Amygdala (tissue), 56 donors: ENCODE measurements at regions not wholly inside any gene's neighbourhood (a gene's known extent, or its start where the extent isn't known, plus 50 kb on each side); places are given as distances from the start of the nearest gene placed in this dataset.
"Not testable (repeated sequence)": the region's sequence is repeated elsewhere in the genome, so short reads cannot be mapped to it uniquely, and the experiment has no call there.

ENCODE experiments used
- DNase-seq, 56 donors: peaks; one replicate each; lab custom pipeline; 2025; lab: John Stamatoyannopoulos, UW

DNA sequence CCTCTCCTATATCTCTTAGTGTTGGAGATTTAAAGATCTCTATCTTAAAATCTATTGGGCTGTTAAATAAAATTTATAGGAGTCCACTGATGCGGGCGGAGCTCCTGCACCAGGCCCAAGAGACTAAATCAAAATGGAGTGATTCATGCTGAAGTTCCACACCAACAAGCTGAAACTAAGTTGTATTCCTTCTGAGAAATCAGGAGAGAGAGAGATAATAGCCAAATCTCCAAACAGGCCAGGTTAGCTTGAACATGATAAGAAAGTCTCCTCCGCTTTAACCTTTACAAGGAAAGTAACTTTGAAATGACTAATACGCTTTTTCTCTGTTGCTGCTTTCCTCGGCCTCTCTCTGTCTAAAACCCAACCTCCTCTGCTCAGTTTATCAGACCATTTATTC lies 241.9 kb upstream of the NBEA start:
- DNase-seq = no peak

DNA sequence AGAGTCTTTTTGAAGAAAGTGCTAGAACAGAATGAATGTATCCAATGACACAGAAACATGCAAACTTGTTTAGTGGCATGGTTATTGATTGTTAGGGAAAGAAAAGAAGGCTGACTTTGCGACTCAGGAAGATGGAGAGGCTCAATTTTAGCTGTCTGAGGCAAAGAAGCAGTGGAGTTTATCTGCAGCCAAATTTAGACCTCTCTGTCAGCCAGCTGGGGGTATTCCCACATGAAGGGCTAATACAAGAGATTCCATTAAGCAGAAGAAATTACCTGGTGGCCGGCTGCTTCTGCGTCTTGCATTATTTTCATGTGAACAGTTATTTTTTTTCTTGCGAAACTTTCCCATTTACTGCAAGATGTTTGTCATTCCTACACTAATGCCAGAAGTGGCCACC lies 240.2 kb upstream of the NBEA start:
- no peak for DNase-seq

DNA sequence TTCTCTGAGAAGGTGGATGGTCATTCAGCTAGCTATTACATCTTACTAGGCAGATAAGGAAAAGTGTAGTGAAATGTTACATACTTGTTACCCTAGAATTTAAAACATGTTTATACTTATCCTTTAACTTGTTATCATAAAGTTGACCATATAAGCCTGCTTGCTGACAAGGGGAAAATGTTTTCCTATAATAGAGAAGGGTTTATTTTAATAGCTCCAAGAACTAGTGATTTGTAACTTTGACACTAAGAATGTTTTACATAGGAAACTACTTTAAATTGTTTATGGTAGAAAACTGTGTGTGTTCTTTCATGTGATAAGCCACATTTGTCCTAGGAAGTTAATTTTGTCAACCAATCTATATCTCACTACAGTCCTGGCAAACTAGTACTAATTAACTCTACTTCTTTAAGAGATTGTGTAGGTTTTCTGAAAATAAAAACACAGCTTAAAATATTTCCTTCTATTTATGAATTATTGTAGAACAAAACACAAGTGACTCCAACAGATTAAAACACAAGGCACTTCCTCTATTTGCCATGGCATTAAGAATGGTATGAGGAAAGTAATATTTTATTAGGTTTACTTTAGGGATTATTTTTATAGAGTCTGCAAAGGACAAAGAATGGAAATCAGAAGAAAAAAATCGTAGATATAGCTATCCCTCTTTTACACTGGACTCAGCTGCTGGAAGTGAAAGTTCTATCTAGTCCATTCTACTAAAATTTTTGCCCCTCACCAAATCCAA lies 233.3 kb upstream of the NBEA start:
- DNase-seq = no peak

DNA sequence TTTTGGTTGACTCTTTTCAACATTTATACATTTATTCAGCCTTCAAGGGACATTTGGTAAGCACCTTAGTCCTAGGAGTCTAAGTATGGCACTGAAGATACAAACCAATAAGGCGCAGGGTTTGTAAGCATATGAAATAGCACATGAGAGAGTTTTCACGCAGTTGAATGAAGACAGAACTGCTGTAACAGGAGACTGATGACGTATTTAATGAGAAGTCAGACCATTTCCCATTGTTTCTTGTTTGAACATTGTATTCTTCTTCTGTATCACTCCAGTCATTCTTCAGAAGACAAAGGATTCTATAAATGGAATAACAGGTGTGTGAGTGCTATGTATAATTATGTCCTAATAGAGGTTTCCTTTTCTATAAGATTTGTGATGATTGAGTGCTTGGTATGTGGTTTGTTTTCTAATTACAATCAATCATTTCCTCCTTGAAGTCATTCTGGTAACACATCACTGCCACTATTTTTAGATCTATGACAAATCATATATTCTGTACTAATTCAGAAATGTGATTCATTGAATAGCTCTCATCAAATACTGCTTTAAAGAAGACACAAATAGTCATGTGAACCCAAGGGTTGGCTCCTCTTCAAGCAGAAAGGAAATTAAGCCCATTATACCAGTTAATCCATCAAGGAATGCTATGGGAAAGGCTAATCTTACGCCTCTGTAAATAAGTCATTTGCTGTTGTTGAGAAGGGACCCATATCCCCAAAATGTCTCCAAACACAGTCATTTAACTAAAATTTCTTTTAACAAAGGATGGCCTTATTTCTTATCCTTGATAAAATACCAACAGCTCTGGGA lies 222.8 kb upstream of the NBEA start:
- no peak for DNase-seq

DNA sequence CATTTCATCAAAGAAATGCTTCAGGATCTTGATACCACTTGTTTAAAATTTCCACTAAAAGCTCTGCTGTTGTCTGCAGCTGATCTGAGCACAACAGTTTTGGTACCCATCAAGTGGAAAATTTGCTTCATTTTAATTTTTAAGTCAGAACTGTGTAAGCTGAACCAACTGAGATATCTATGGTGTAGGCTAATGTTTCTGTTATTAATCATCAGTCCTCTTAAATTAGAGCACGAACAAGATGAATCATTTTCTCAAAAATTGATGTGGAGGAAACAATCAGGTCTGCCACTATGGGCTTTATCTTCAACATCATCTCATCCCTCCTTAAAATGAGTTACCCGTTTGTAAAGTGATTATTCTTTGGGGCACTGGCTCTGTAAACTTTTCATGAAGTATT lies 221.5 kb upstream of the NBEA start:
- DNase-seq = no peak

DNA sequence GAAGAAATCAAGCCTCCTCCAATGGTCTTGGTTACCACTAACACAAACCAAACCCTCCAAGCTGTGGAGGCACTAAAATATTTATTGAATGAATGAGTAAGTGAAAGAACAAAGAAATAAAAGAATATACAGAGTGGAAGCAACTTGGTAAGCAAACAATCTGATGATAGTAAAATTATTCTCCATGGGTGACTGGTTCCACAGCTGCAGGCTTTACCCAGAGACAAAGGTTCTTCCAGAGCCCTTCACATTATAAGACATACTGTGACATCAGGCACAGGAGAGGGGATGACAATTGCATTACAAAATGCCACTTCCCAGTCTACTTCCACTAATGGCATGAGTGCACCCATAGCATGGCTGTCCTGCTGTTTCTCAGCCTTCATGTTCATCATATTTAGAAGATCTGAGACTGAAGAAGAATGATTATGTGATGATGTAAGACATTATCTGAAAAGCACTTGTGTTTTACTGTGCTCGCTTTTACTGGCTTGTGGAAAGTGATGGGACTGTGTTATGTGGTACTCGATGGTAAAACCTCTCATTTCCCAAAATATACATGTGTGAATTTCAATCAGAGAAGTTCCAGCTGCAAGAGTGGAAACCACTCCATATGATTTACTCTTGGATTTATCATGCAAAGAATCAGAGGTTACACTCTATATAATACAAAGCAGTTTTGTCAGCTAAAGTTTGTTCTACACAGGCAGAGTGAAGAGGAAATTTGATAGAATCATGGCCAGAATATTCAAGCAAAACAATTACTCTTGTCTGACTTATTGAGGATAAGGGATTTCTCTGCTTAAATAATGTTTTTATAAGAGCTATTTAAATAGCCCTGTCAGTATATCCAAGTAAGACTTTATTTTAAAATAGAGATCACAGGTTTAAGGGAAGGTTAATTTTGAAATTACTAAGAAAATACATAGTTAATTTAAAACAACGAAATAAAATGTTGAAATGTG lies 220.2 kb upstream of the NBEA start:
- DNase-seq = no peak

DNA sequence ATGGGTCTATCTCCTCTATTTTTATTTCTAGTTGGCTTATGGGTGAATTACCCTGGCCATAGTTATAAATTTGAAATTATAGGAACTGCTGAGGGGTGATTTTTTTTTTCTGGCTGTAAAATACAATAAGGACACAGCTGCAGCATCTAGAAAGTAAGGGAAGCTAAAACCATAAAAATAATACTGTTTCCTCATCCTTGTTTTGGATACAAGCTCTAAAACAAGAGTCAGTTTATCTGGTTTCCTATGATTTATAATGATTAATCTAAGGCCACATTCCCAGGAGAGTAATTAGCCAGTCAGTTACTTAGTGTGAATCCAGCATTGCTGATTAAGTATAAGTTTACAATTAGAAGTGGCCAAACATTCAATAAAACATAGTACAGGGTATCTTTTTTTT lies 219.1 kb upstream of the NBEA start:
- no peak for DNase-seq

DNA sequence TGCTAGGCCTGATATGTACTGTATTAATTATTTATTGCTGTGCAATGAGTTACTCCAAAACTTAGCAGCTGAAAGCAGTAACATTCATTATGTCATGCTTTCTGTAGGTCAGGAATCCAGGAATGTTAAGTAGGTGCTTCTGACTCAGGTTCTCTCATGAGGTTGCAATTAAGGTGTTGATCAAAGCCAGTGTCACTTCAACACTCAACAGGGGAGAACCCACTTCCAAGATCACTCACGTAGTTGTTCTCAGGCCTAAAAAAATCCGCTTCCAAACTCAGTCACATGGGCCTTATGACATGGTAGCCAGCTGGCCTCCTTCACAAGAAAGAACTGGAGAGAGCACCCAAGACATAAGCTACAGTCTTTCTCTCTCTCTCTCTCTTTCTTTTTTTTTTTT lies 211.1 kb upstream of the NBEA start:
- DNase-seq = no peak

DNA sequence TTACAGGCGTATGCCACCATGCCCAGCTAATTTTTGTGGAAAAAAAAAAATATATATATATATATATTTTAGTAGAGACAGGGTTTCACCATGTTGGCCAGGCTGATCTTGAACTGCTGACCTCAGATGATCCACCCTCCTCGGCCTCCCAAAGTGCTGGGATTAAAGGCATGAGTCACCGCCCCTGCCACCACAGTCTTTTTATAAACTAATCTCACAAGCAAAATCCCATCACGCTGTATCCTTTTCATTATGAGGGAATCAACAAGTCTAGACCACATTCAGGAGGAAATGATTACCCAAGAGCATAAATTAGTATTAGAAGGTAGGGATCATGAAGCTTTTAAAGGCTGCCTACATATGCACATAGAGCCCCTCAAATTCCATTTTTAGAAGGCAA lies 210.6 kb upstream of the NBEA start:
- DNase-seq = no peak

DNA sequence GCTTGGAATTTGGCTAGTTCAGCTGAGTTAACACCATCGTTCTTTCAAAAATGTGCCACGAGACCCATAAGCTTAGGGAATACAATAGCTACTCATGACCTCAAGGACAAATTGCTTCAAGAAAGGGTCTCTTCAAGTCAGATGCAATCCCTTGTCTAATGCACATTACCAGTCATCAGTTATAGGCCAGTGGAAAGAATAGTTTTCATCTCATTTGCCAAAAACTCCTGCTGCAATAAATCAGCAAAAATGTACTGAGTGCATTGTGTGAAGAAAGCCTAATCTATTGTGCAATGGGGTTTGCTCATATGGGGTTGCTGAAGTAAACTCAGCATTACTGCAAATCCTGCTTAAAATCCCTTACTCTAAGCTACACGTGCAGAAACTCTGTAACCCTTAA lies 208.3 kb upstream of the NBEA start:
- no peak for DNase-seq

DNA sequence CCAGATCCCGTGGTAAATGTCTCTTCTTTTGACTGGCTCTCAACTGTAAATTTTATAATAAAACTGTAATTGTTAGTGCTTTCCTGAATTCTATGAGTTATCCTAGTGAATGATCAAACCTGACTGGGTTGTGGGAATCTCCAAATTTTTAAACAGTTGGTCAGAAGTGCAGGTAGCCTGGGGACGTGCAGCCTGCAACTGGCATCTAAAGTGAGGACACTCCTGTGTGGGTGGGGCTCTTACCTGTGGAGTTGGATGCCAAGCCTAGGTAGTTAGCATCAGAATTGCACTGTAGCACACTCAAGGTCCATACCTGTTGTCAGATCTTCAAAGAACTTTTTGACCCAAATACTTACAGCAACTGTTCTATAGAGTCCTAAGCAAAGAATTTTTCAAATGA lies 207.1 kb upstream of the NBEA start:
- no peak for DNase-seq

DNA sequence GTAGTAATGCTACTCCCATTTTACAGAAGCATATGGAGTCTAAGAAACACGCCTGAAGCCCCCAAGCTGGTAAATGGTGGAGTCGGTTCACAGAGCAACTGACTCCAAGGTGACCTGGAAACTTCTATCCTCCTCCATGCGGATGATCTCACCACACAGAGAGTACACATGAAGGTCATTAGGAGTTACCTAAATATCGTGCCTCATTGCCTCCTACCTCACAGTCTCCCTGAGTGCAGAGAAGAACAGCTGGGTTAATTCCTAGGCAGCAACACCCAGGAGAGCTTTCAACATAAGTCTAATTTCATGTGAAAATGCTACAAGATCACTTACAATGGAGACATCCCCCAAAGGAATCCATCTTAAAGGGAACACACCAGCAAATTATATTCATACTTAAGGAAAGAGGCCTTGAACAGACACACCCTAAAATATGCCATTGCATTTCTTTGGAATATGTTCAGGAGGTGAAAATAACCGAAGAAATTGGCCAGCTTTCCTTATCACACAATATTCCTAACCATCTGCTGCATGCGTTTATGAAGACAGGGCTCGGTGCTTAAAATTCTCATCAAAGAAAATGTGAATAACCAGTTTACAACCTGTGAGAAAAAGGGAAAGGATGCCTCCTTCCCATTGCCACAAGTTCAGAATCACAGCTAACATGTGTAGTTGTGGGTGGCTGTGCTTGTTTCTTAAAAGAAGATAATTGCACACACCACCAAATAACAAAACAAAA lies 203.6 kb upstream of the NBEA start:
- DNase-seq = peak in 7 of 56 donors; percentile 6 to 29 (median 18)

DNA sequence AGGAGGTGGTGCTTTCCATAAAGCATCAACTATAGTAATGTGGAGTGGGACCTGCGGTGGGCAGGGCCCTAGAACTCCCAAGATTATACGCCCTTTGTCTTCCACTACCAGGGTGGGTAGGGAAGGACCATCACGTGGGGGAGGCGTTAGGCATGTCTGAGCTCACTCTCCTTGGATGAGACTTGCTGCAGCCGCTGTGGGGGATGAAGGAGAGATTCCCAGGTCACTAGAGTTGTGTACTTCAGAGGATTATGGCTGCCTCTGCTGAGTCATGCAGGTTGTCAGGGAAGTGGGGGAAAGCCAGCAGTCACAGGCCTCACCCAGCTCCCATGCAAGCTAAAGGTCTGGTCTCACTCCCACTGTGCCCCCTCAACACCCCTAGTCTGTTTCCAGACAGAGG lies 195.0 kb upstream of the NBEA start:
- DNase-seq = not testable (repeated sequence)

DNA sequence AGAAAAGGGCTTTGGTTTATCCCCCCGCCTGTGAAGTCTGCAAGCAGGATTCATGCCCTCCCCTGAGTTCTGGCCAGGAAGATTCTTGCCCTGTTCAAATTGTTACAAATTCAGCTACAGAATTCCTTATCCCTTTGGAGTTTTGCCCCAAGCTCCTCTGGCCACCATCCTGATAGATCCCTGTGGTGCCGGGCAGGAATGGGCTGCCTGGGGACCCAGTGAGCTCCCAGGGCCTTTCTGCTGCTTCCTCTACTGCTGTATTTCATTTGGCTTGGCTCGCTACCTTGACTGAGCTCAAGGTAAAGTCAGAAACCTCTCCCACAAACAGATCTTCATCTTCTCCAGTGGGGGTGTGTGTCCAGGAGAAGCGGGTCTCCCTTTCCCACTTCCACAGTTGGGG lies 194.6 kb upstream of the NBEA start:
- DNase-seq = no peak

DNA sequence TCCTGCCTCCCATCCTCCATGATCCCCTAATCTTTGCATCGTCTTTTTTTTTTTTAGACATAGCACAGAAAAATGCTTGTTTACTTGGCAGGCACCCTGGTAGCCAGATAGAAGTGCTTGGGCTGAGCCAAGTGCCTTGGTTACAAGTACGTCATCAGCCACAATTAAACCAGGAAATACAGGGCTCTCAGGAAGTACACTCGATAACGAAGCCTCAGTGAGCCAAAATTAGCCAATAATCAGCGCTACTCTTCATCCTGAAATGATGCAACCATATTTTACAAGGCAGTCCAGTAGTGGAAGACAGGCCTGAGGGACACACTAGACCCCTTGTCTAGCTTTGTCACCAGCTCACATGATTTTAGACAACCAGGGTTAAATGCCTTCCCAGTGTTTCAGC lies 194.0 kb upstream of the NBEA start:
- peak in 18 of 56 donors; percentile 4 to 68 (median 23) for DNase-seq

DNA sequence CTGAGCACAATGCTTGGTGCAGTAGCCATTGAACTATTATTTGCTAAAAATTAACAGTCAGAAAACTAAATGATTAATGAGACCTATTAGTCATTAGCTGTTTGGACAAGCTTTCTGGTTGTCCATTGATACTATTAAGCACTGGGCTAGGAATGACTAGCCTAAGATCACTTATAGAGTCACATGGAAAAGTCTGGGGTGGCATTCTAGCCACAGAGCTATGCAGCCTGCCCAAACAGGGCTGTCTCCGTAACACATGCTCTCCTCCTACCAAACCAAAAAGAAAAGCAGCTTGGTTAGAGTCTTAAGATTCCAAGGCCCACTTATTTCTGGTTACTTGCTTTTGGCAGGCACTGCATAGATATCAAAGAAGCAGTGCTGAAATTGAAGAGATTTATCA lies 193.5 kb upstream of the NBEA start:
- DNase-seq = no peak

DNA sequence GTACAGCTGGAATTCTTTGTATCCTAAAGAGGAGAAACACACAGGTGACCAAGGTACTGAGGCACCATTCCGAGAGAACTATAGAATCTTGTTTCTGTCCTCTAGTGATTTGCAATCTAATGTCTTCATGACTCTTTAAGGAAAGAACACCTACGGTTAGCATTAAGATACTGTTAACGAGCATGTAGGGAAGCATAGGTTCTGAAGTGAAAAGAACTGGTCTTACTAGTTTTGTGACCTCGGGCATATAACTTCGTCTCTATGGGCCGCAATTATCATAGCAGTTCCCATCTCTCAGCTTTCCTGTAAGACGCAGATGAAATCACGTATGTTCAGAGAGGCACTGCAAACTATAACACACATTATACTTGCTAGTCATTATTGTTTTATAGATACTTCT lies 193.0 kb upstream of the NBEA start:
- DNase-seq = no peak

DNA sequence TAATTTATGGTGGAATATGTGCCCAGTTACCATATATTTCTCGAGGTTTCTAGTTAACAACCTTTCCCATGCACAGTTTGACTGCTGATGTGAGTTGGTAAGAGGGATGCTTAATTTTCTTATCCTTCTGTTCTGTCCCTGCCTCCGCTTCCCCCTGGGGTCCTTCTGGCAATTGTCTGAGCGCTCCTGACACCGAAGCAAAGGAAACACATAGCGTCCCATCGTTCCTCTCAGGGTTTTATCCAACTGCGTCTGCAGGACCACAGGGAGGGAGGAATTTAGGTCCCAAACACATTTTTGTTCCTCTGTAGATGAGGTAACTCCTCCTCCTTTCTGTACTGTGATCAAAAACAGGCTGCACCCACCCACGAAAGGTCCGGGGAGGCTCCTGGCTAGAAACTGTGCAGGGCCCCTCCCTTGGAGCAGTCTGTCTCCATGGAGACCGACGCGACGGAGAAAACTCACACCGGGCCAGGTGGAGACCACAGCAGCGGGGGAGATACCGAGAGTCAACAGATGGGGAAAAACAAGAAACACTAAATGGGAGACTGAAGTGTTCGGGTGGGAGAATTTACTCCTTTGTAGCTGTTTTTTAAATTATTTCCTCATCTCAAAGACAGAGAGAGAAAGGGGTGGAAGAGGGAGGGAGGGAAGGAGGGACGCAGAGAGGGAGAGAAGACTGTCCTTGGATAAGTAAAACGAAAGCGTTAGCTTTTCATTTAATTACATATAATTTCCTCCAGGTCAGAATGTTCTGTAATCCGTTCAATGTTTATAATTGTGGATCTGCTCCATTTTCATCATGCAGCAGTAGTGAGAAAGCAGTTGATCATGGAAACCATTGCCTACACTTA lies 191.8 kb upstream of the NBEA start:
- DNase-seq = peak in 39 of 56 donors; percentile 2 to 76 (median 34)

DNA sequence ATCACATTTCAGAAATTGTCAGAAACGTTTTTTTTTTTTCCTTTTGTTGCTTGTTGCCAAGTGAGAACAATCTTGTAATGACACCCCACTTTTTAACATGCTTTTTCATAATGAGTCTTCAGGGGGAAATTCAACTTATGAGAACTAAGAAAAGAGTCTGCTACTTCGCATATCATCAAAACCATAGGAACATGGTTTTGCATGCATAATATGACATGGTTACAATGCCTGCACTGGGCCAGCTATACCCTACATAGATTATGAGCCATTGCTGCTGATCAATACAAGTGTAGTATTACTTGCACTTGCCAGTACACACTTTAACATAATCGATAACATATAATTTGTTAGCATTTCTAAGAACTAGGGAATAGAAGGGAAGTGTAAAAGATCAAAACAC lies 191.0 kb upstream of the NBEA start:
- DNase-seq = no peak
